UCSD-AML1 (cell line): ENCODE measurements at regions not wholly inside any gene's neighbourhood (a gene's known extent, or its start where the extent isn't known, plus 50 kb on each side); places are given as distances from the start of the nearest gene placed in this dataset.
"Not testable (repeated sequence)": the region's sequence is repeated elsewhere in the genome, so short reads cannot be mapped to it uniquely, and the experiment has no call there.

ENCODE experiments used
- DNase-seq: peaks from one replicate; lab custom pipeline; 2025; ENCODE audit not compliant: unreplicated experiment; lab: John Stamatoyannopoulos, UW

DNA sequence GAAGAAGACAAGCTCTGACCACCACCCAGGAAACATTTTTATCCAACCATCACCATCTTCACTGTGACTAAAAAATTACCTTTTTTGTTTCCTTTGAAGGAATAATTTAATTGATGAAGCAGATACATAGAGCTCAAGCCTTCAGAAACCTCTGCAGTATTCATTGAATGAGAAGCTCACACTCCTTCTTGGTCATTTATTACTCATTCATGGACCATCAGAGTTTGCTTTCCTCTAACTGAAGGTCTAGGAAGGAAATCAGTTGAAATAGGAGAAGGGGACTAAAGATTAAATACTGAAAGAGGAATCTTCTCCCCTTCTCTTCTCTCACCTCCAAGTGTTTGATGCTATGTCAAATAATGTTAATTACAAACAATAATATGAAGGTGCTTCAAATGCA, 290.6 kb upstream of the KLF3 start:
- no peak for DNase-seq

- DNase-seq, result no peak
These were observed 286.8 kb upstream of the KLF3 start for GRCh38 chr4:38377195-38377594.

DNA sequence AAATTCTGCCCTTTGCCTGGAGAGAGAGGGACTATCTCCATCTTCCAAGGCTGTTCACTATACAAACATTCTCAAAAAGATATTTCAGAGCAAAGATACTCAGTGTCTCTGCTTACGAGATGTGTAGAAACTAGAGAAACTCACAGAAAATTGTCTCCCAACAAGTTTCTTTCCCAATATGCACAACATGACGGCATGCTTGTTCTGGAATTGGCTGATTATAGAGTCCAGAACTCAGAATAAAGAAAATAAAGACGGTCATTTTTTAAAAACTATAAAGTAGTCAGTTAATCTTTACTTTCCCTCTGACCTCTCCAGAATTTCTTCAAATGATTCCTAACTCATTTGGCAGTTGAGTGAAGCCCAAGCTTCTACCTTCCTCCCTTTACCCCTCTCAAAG, 285.5 kb upstream of the KLF3 start:
- DNase-seq, result no peak

GRCh38 chr4:38381788-38382187, 282.2 kb upstream of the KLF3 start:
- DNase-seq, result no peak

DNA sequence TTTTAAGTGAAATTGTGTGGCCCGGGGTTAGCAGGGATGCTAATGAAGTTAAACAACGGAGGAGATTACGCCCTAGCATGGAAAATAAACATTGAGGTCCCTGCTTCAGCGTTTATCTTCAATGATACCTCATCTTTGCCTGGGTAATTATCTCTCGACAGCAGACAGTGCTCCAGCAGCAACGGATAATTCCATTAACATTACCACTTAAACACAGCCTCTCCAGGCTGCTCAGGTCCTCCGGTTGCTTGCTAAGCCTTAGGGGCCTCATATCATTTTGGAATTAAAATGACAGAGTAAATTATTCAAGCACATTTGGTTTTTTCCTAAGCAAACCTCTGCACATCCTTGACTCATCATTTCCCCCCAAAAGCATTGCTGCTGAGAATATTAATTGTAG, 281.5 kb upstream of the KLF3 start:
- no peak for DNase-seq

- DNase-seq, result no peak
These were observed 280.3 kb upstream of the KLF3 start for GRCh38 chr4:38383646-38384121.

DNA sequence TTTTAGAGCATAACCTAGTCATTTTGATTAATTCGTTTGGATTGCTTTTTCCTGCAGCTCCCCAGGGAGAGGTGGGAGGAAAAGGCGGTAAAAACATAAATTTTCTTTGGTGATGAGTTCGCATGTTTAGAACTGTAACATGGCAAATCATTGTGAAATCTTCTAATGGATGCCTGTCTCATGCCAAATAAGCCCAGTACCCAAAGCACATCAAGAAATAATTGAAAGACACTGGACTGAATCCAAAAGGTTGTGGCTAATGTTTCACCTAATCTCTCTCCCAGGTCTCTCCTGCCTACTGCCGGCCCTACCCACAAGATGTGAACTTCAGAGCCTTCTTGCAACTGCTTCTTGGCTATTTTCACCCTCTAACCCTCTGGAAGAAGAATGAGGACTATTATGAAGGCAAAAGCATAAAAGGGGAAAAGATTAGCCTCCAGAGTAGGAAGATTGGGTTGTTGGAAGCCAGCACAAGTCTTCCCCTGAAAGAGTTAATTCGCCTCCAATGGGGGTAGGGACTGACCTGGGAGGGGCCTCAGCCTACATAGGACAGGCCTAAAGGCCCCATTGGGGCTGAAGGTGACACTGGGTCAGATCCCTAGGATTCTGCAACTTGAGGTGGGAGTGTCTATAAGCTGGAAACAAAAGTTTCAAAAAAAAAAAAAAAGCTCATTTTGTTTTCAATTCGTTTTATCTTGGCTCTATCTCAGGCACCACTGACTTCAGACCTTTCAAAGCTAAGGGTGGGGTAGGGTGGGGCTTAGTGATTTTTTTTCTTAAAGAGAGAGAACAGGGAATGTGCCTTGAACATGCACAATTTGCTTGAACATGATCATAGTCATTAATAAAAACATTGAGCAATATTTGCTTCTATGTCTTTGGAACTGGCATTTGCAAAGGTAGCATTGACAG, 278.6 kb upstream of the KLF3 start:
- no peak for DNase-seq

DNA sequence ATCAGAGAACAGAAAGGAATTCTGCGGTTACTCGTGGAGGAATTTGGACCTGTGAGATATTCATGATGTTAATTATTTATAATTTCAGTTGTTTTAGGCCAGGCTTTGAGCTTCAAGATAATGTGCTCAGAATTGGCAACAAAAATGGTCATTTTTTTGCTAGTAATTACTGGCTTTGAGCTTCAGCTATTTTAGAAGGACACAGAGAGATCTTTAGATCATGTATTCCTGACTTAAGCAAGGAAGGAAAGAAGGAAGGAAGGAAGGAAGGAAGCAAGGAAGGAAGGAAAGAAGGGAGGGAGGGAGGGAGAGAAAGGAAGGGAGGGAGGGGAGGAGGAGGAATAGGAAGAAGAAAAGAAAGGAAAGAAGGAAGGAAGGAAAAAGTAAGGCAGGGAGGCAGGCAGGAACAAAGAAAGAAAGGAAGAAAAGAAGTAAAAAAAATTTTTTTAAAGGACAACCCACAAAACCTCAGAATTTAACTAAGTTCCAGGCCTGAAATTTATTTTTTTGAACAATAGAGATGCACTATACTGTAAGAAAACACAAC, 277.9 kb upstream of the KLF3 start:
- no peak for DNase-seq

- DNase-seq, result no peak
These were observed 277.3 kb upstream of the KLF3 start for GRCh38 chr4:38386654-38387188.

DNA sequence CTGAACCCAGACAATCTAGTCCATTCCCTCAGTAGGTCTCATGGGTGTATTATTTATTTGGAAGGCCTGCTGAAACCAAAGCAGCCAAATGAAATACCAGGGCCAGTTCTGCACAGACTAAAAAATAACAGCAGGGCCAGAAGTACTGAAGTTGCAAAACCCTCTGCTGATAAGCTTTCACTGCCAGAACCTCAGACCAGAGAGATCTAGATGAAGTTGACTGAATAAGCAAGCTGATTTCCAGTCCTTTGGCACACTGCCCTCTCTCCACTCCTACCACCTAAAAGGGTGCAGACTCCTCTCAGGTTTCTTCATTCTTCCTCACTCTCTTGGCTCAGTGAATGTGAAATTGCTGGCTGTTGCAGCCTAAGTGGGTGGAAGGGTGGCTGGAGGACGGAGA, 276.7 kb upstream of the KLF3 start:
- no peak for DNase-seq

DNA sequence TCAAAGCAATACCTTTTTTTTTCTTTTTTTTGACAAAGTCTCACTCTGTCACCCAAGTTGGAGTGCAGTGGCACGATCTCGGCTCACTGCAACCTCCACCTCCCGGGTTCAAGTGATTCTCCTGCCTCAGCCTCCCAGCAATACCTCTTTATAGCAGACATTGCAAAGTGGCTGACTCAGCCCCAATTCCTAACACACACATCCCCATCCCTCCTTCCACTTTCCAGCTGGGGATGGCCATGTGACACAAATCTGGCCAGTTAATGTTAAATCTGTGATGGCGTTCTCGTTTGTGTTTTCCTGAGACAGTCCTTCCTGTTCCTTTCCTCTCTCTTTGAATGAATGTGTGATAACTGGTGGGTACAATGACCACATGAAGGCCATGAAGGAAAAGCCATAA, 276.2 kb upstream of the KLF3 start:
- DNase-seq, result no peak

GRCh38 chr4:38388907-38389306, 275.1 kb upstream of the KLF3 start:
- not testable (repeated sequence) for DNase-seq

GRCh38 chr4:38390969-38391545, 272.9 kb upstream of the KLF3 start:
- DNase-seq, result no peak

DNA sequence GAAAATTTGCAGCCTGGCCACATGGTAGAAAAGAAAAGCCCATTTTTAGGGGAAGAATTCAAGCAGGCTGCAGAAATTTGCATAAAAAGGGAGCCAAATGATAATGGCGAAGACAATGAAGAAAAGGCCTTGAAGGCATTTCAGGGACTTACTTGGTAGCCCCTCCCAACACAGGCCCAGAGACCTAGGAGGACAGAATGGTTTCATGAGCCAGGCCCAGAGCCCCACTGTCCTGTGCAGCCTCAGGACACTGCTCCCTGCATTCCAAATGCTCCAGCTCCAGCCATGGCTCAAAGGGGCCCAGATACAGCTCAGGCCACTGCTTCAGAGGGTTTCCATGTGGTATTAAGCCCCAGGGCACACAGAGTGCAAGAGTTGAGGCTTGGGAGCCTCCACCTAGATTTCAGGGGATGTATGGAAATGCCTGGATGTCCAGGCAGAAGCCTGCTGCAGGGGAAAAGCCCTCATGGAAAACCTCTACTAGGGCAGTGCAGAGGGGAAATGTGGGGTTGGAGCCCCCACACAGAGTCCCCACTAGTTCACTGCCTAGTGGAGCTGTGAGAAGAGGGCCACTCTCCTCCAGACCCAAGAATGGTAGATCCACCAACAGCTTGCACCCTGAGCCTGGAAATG, 271.7 kb upstream of the KLF3 start:
- no peak for DNase-seq

DNA sequence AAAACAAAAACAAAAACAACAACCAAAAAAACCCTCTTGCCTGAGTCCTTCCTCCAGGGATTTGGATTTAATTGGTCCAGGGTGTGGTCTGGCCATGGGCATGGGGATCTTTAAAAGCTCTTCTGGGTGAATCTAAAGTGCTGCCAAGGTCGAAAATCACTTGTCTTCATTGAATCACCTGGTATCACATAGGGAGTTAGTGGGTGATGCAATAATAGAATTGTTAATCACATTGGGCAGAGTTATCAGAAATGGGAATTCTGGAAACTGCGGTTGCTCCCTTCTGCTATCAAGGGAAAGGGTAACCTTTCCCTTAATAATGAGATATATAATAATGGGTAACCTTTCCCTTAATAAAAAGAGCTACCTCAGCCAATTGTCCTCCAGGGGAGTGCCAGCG, 267.9 kb upstream of the KLF3 start:
- no peak for DNase-seq

DNA sequence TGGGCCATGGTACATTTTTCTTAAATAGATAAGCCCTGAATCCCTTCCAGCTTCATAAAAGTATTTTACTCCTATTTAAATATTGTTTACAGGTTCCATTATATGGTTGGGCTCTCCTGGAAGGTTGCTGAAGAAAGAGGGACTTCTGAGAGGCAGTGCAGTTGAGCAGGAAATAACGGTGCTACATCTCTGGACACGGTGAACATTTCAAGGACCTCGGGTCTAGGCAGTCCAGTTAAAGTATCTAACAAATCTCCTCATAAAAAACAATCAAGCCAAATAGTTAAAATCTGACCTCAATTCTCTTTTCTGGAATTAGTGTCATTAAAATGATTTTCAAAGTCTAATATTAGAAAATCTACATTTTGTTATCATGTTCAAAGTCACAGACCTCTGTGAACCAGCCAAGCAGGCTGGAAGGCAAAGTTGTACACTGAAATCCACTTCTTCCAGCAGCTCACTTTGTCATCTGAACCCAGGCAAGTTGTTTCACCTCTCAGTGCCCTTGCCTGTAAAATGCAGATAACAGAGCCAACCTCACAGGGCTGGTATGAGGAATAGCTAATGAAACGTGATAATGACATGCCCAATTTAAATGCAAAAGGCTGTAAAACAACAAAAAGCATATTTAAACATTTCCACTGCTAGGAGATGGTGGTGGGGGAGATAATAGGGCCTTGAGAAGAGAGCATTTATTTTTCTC, 267.0 kb upstream of the KLF3 start:
- DNase-seq, result no peak

- no peak for DNase-seq
These were observed 263.1 kb upstream of the KLF3 start for GRCh38 chr4:38400946-38401345.

- DNase-seq, result no peak
These were observed 257.8 kb upstream of the KLF3 start for GRCh38 chr4:38406243-38406642.

DNA sequence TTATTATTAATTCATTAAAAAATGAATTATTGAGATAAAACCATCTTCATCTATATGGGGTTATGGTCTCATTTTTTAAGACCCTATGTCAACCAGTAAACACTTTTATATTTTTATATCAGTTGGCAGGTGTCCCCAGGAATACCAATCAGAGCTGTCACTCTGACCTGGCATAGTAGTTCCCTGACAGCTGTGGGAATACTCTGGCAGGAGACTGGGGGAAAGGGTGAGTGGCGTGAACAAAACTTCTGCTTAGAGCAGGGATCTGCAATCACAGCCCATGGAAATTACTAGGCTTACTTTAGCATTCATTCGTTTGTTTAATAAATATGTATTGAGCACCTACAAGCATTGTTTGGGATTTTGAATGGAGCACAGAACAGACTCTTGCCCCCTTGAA, 254.1 kb upstream of the KLF3 start:
- DNase-seq, result no peak

GRCh38 chr4:38411092-38411491, 252.9 kb upstream of the KLF3 start:
- DNase-seq, result no peak

GRCh38 chr4:38411981-38412536, 251.9 kb upstream of the KLF3 start:
- DNase-seq, result no peak
